ES-I3 (cell line): ENCODE measurements at regions not wholly inside any gene's neighbourhood (a gene's known extent, or its start where the extent isn't known, plus 50 kb on each side); places are given as distances from the start of the nearest gene placed in this dataset.

Source experiments
- H3K36me3 ChIP-seq: 2 replicates; pipeline ENCODE4 v1.6.1; 2013; ENCODE audit warnings: mild to moderate bottlenecking, low read length, control low read depth, moderate library complexity; ENCODE audit not compliant: insufficient read depth
- H3K4me1 ChIP-seq: 2 replicates; pipeline ENCODE4 v1.6.1; 2013; ENCODE audit warnings: mild to moderate bottlenecking, control low read depth, low read length; ENCODE audit not compliant: insufficient read depth
- H3K9ac ChIP-seq: 2 replicates; pipeline ENCODE4 v1.6.1; 2013; ENCODE audit warnings: low read depth, mild to moderate bottlenecking, low read length, moderate library complexity
- H3K9me3 ChIP-seq: 2 replicates; pipeline ENCODE4 v1.6.1; 2013; ENCODE audit warnings: mild to moderate bottlenecking, low read length, moderate library complexity; ENCODE audit not compliant: control insufficient read depth, insufficient read depth

DNA sequence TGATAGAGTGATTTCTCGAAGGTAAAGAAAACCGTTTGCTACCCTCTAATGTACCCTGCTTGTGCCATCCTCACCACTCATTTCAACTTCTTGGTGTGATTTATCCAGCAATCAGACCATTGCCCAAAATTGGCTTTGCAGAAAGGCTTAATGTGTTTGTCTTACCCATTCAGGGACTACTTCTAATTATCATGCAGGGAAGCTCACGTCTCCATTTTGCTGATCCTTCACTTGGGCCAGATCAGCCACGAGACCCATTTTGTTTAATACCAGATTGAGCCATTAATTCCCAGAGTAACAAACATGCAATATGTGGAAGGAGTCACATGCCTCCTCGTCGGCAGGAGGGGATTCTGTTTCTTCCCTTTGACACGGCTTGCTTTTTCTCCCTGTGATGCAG, 51.1 kb upstream of the CRY1 start:
- no peaks in the 10 kb centered on the region for H3K9me3 ChIP-seq
- H3K36me3 ChIP-seq = no peaks in the 10 kb centered on the region; the same call in 1 of the 2 replicates
- no peaks in the 10 kb centered on the region for H3K4me1 ChIP-seq
- no peak overlapping the region for H3K9ac ChIP-seq

DNA sequence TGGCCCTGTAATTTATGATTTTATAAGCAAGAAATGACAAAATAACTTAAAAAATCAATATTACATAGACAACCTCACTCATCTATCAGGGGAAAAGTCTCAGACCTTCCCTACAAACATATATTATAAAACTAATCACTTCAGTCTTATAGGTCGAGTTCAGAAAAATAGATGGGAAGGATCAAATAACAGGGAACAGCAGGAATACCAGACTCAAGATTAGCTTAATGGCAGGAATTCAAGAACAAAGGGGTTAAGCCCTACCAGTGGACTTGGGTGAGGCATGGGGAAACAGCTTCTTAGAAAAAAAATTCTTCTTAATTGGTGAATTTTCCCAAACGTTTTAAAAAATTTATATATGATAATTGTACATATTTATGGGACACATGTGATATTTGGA, 51.6 kb upstream of the CRY1 start:
- Histone ChIP-seq H3K9ac (no peak overlapping the region), H3K36me3 (no peaks in the 10 kb centered on the region; the same call in 1 of the 2 replicates), H3K4me1 (no peaks in the 10 kb centered on the region), H3K9me3 (no peaks in the 10 kb centered on the region)

DNA sequence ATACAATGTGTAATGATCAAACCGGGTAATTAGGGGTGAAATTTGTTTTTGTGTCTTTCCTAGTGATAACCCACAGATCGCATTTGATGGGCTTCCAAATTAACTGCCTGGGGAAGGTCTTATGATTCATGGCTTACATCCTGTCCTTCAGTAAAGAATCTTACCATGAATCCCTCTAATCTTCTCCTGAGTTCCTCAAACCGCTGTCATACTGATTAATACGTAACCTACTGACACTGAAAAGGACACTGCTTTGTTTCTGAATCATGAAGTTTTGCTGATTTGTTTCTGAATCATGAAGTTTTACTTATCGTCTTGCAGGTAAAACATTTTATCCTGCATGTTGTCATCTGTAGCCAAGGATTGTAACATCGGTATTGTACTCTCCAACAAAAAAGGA, 52.0 kb upstream of the CRY1 start:
- no peaks in the 10 kb centered on the region for H3K9me3 ChIP-seq
- no peaks in the 10 kb centered on the region; the same call in 1 of the 2 replicates for H3K36me3 ChIP-seq
- no peaks in the 10 kb centered on the region for H3K4me1 ChIP-seq
- H3K9ac ChIP-seq = no peak overlapping the region

DNA sequence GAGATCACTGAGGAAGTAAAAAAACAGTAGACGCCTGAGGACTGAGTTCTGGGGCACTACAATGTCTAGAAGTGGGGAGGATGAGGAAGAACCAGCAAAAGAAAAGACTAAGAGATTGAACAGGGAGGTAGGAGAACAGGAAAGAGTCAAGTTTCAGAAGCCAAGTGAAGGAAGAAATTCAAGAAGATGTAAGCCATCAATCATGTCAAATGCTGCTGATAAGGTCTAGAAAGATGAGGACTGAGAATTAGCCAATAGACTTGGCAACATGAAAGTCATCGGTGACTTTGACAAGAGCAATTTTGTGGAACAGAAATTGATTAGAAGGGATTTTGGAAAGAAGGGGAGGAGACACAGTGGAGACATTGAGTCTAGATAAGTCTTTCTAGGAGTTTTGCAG, 54.8 kb upstream of the CRY1 start:
- H3K36me3 ChIP-seq = no peaks in the 10 kb centered on the region; the same call in 1 of the 2 replicates
- no peak overlapping the region for H3K9ac ChIP-seq
- no peaks in the 10 kb centered on the region for H3K4me1 ChIP-seq
- no peaks in the 10 kb centered on the region; the same call in 1 of the 2 replicates for H3K9me3 ChIP-seq

DNA sequence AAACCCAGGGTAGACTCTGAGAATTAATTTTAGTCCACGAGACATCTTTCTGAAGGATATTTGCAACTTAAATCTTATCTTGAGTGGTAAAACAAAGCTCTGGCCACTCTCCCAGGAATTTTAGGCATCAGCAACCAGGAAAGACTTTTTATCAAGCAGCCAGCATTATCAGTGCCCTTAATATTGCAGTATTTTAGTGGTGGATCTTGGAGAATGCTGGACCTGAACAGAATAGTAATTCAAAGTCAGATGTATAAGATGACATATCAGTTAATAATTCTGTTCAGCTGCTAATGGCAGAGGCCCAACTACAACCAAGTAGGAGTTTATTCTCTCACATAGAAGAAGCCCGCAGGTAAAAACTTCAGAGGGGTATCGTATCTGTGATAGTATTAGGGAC, 59.0 kb upstream of the CRY1 start:
- Histone ChIP-seq H3K9me3 (no peaks in the 10 kb centered on the region; the same call in 1 of the 2 replicates), H3K4me1 (no peaks in the 10 kb centered on the region), H3K36me3 (no peaks in the 10 kb centered on the region), H3K9ac (no peak overlapping the region)

DNA sequence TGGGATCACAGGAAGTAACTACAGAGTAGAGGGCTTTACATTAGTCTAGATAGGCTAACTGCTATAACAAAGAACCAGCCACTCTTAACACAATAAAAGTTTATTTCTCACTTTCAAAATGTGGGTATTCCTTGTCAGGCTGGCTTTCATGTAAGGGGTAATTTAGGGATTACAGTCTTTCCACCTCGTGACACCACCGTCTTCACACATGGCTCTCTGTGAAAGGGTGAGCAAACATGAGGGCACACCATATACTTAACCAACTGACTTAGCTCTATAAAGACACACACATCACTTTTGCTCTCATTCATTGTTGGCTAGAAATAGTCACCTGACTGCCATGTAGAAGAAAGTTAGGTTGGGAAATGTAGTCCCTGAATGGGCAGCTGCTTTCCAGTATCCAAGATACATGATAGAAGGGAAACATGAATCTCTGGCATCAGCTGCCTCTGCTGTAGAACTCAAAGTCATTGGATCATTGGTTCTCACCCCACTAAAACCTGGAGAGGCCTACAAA, 66.1 kb upstream of the CRY1 start:
- Histone ChIP-seq H3K4me1 (no peaks in the 10 kb centered on the region), H3K9me3 (no peaks in the 10 kb centered on the region), H3K36me3 (no peaks in the 10 kb centered on the region), H3K9ac (no peak overlapping the region)

DNA sequence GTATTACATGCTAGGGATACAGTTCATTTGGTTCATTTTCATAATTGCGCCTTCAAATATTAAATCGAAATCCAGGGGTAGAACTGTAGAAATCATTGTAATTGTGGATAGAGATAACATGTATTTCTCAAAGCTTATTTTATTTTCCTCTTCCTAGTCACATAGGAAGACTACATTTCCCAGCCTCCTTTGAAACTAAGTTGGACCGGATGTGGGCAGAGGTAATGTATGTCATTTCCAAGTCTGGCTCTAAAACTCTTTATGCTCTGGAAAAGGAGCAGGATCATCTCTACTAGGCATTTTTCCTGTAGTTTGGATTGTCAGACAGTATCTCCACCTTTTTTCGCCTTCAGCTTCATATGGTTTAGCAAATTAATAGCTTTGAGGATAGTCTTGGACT, 70.1 kb upstream of the CRY1 start:
- H3K4me1 ChIP-seq = no peaks in the 10 kb centered on the region
- no peaks in the 10 kb centered on the region for H3K9me3 ChIP-seq
- H3K36me3 ChIP-seq = no peaks in the 10 kb centered on the region
- H3K9ac ChIP-seq = no peak overlapping the region

DNA sequence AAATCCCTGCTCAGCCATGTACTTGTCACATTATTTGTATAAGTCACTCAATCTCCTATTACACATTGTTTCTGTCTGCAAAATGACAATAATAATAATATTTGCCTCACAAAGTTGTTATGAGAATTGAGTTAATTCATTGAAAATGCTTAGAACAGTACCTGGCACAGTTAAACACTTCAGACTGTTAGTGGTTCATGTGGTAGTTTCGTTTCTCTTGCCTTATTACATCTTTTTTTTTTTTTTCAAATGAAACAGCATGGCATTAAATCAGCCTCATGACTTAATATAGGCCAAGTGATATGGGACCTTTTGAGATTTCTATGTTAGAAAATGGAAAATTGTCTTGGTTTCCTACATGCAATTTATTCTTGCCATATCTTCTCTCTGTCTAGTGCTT, 71.0 kb upstream of the CRY1 start:
- H3K4me1 ChIP-seq = no peaks in the 10 kb centered on the region
- no peaks in the 10 kb centered on the region for H3K9me3 ChIP-seq
- H3K9ac ChIP-seq = no peak overlapping the region
- no peaks in the 10 kb centered on the region for H3K36me3 ChIP-seq

DNA sequence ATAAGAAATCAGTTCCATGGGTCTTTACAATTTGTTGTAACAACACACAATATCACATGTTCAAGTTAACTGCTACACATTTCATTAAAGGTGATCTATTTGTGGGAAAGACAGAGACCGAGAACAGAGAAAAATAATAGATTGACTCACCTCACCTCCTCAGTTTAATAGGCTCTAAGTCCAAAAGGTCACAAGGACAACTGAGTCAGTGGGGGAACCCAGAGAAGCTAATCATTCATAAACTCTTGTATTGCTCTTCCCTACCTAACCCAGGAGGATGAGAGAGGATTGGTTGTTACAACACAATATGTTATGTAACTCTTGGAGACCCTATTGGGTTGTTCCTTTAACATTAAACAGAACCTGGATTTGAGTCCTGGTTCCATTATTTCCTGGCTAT, 72.2 kb upstream of the CRY1 start:
- no peaks in the 10 kb centered on the region for H3K4me1 ChIP-seq

DNA sequence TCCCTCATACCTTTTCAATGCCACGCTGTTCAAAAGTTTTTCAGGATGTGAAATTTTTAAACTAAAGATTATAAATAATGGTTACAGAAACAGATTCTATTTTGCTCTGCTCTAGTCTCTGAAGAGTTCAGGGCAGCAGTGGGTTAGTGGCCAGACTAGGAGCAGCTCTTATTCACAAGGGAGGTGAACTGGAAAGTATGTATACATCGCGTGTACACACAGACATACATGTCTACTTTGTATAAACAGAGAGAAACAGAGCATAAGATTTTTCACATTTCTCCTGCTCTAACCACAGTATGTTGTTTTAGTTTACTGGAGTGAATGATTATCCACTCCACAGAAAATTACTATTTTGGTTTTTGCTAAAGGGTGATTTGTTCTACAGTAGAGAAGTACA, 74.4 kb upstream of the CRY1 start:
- Histone ChIP-seq H3K9me3 (no peaks in the 10 kb centered on the region), H3K36me3 (no peaks in the 10 kb centered on the region), H3K4me1 (no peaks in the 10 kb centered on the region), H3K9ac (no peak overlapping the region)

More for the DNA sequence above, 72.2 kb upstream of the CRY1 start:
- no peak overlapping the region for H3K9ac ChIP-seq
- H3K36me3 ChIP-seq = no peaks in the 10 kb centered on the region
- H3K9me3 ChIP-seq = no peaks in the 10 kb centered on the region

DNA sequence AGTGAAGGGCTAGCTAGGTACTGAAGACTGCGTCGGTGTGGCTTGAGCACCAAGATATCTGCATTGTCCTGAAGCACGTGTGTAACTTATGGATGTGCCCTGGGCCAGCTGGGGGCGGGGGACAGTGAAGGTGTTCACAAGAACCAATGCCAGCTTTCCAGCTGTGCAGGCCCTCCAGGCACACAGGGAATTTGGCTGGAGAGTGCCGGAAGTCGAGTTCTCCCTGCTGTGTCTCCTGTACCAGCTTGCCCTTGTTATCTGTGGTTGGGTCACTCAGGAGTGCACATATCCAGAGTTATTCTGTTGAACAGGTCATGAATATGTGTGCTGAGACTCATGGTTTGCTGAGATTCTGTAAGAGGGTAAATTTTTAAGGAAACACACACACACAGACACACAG, 75.9 kb upstream of the CRY1 start:
- Histone ChIP-seq H3K9ac (no peak overlapping the region), H3K36me3 (no peaks in the 10 kb centered on the region), H3K4me1 (no peaks in the 10 kb centered on the region), H3K9me3 (no peaks in the 10 kb centered on the region)

DNA sequence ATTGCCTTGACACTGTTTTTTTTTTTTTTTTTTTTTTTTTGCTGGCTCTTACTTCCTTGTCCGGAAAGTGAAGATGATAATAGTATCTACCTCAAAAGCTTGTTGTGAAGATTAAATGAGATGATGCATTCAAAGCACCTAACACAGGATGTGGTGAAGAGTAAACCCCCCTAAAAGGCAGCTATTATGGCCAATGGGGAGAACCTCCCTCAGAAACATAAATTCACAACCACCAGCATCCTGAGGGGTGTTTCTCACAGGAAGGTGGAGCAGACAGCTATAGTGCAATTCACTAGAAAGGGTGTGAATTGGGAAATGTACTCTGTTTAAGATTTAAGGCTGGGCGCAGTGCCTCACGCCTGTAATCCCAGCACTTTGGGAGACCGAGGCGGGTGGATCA, 85.4 kb upstream of the CRY1 start:
- H3K9ac ChIP-seq = no peak overlapping the region
- H3K9me3 ChIP-seq = no peaks in the 10 kb centered on the region
- H3K36me3 ChIP-seq = no peaks in the 10 kb centered on the region
- no peaks in the 10 kb centered on the region for H3K4me1 ChIP-seq

DNA sequence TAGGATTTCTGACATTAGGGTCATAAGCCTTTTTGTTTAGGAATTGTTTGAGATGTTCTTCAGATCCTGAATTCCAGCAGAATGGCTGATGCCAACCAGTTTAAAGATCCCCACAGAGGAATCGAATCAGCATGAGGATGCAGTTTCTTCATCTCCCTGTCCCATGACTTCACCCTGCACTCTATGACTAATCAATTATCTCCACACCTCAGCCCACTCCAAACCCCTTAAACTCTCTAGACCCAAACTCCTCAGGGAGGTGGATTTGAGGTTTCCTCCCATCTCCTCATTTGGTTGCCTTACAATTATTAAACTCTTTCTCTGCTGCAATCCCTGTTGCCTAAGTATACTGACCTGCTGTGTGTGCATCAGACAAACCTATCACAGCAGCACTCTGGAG, 86.5 kb upstream of the CRY1 start:
- H3K9ac ChIP-seq = no peak overlapping the region
- H3K9me3 ChIP-seq = no peaks in the 10 kb centered on the region
- no peaks in the 10 kb centered on the region for H3K36me3 ChIP-seq
- H3K4me1 ChIP-seq = no peaks in the 10 kb centered on the region

DNA sequence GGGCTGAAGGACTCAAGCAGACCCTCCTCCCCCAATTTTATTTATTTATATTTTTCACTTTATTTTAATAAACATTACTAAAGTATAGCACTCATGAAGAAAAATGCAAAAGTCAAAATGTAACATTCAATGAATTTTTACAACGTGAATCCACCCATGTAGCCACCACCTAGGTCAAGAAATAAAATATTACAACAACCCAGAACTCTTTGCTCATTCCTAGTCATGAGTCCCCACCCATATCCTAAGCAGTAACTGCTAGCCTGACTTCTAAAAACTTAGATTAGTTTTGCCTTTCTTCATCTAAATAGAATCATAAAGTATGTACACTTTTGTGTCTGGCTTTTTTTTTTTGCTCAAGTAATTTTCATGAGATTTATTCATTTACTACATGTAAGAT, 86.9 kb upstream of the CRY1 start:
- Histone ChIP-seq H3K36me3 (no peaks in the 10 kb centered on the region), H3K9me3 (no peaks in the 10 kb centered on the region), H3K4me1 (no peaks in the 10 kb centered on the region), H3K9ac (no peak overlapping the region)

DNA sequence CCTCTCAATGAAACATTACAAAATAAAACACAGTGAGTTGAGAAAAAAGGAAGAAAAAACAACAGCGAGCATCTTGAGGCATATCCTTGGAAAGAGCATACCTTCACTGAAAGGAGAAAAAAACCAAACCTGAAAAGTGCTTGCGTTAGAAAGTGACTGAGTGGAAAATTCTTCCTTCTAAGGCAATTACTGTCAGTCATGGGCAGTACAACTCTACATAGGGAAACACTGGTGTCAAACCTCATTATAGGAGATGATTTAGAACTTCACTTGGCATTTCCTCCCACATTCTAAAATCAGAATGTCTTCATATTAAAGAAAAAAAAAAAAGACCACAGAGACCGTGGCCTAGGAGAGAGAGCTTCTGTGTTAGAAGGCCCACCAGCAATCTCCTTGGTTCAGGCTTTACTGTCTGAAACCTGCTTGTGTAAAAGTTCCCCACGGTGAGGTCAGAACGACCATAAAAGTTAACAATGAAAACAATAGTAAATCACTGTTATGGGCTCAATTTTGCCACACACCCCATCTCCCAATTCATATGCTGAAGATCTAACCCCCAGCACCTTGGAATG, 91.1 kb upstream of the CRY1 start:
- no peaks in the 10 kb centered on the region for H3K36me3 ChIP-seq
- H3K4me1 ChIP-seq = no peaks in the 10 kb centered on the region
- no peak overlapping the region for H3K9ac ChIP-seq
- H3K9me3 ChIP-seq = no peaks in the 10 kb centered on the region

DNA sequence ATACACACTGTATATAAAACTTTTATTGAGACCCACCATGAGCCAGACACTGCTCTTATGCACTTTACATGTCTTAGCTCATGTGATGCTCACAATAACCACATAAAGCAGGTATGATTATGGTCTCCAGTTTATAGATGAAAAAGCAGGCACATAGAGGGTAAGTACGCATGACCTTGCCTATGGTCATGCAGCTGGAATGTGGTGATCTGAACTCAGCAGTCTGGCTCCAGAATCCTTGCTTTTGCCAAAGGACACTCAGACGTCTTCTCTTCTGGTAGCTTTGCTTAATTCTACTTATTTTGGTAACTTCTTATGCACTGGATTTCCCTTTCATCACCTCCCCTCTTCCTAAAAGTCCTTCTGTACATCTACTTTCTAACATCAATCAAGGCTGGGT, 103.3 kb upstream of the CRY1 start:
- H3K9me3 ChIP-seq = peaks cover 3% of the 10 kb centered on the region; the same call in 1 of the 2 replicates
- H3K4me1 ChIP-seq = no peaks in the 10 kb centered on the region; the same call in 1 of the 2 replicates
- no peaks in the 10 kb centered on the region for H3K36me3 ChIP-seq
- no peak overlapping the region for H3K9ac ChIP-seq
